NCI-H1694 (cell line): ENCODE measurements at regions not wholly inside any gene's neighbourhood (a gene's known extent, or its start where the extent isn't known, plus 50 kb on each side); places are given as distances from the start of the nearest gene placed in this dataset.

ENCODE experiments used
- DNase-seq: peaks from one replicate; lab custom pipeline; 2025; lab: John Stamatoyannopoulos, UW

DNA sequence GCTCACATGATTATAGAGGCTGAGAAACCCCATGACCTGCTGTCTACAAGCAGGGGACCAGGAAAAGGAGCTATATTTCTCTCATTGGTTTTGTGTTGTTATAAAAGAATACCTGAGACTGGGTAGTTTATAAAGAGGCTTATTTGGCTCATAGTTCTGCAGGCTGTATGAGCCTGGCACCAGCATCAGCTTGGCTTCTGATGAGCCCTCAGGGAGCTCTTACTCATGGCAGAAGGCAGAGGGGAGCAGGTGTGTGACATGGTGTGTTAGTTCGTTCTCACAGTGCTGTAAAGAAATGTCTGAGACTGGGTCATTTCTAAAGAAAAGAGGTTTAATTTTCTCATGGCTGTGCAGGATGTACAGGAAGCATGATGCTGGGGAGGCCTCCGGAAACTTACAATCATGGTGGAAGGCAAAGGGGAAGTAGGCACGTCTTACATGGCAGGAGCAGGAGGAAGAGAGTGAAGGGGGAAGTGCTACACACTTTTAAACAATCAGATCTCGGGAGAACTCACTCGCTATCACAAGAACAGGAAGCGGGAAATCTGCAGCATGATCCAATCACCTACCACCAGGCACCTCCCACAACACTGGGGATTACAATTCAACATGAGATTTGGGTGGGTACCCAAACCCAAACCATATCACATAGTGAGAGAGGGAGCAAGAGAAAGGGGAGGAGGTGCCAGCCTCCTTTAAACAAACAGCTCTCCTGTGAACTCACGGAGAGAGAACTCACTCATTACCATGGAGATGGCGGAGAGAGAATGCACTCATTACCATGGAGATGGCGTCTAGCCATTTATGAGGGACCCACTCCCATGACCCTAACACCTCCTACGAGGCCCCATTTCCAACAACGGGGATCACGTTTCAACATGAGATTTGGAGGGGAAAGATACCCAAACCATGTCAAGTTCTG, 133.4 kb downstream of the JCAD start:
- DNase-seq: no peak

DNA sequence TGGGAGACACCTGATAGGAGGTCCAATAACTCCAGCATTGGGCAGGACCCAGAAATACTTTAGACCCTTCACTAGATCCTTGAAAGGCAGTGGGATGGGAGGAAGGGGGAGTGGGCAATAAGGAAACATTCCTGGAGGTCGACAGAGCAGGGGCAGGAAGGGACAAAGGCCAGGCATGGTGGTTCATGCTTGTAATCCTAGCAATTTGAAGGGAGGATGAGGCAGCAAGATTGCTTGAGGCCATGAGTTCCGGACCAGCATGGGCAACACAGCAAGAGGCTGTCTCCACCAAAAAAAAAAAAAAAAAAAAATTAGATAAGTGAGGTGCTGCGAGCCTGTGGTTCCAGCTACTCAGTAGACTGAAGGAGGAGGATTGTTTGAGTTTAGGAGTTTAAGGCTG, 134.9 kb downstream of the JCAD start:
- DNase-seq: no peak

DNA sequence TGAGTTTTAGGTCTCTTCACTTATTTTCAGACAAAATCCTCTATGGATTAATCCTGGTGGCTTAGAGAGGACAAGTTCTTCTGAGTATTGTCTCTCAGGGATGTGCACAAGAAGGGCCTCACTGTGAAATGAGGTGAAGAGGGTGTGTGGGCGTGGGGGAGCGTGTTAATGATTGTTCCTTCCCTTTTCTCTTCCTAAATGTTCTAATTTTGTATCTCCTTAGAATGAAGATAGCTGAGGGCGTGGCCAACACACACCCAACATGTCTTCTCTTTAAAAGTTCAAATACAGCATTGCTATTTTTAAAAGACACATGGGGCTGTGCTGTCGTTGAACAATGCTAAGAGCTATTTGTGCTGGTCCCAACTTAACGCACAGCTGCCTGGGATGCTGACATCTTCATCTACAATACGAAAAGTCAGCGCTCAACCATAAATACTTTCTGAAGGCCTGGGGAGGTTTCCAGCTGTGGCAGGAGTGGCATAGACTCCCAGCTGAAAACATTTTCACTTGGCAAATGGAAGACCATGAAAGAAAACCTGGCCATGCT, 135.9 kb downstream of the JCAD start:
- no peak for DNase-seq

DNA sequence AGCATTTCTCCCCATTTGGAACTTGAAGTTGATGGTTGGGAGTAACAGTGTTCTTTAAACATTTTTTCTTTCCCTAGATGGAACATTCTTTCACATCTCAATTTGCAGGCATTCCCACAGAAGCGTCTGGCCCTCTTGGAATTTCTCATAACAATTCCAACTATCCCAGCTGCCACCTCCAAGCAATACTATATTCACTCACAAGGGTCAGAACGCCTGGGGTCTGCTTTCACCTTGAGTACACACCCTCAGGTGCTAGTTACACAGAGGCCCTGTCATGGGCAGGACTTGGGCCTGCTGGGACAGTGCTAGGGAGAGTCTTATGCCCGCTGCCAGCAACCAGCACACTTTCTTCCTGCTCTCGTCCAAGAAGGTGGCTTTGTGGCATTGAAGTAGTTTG, 136.5 kb downstream of the JCAD start:
- no peak for DNase-seq

DNA sequence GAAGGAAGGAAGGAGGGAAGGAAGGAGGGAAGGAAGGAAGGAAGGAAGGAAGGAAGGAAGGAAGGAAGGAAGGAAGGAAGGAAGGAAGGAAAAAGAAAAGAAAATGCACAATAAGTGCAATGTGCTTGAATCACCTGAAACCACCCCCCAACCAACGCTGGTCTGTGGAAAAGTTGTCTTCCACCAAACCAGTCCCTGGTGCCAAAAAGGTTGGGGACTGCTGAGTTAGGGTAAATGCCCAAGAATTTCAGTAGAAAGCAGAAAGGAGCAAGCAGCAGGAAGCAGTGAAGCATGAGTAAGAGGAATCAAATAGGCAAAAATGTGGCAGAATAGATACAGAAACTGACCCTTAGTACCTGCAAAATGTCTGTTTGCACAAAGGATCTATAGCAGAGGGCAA, 137.2 kb downstream of the JCAD start:
- DNase-seq: no peak

DNA sequence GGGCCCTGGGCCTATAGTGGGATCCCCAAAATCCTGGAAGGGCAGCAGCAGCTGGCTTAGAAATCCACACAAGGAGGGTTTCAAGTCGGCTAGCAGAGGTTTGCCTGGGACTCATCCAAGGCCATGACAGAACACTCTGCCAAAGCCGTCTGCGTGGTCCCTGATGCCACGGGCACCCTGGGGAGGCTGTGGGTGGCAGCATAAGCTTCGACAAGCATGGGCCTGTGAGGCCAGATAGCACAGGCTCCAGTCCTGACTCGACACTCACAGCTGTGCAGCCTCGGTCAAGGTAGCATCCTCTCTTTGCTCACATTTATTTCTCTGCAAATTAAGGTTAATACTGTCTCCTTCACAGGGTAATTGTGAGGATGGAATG, 138.3 kb downstream of the JCAD start:
- DNase-seq: peak; percentile 75

DNA sequence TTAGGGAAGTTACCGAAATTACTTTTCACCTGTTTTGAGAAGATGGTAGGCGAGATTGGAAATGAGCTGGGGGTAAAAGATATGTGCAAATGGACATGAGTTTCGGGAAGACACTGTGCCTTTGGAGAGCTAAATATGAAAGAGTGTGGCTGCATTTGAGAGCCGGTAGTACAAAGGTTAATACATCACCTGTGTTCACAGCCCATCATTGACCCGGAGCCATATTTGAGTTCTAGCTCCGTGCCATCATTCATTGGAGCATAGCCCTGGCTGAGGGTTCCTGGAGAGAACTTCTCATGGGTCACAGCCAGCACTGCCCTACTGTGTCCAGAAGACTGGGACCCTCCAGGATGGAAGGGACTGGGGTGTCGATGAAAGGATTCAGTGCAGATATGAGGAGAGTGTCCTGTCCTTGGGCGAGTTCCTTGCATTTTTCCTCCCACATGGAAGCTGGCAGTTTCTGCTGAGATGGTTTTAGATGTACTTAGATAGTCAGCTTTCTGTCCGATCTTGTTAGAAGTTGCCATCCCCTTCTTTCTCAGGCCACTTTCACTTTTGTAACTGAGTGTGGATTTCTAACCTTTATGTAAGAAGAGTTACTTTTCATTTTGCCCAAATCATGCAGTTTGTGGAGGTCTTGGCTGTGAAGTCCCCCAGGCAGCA, 138.8 kb downstream of the JCAD start:
- DNase-seq: no peak

DNA sequence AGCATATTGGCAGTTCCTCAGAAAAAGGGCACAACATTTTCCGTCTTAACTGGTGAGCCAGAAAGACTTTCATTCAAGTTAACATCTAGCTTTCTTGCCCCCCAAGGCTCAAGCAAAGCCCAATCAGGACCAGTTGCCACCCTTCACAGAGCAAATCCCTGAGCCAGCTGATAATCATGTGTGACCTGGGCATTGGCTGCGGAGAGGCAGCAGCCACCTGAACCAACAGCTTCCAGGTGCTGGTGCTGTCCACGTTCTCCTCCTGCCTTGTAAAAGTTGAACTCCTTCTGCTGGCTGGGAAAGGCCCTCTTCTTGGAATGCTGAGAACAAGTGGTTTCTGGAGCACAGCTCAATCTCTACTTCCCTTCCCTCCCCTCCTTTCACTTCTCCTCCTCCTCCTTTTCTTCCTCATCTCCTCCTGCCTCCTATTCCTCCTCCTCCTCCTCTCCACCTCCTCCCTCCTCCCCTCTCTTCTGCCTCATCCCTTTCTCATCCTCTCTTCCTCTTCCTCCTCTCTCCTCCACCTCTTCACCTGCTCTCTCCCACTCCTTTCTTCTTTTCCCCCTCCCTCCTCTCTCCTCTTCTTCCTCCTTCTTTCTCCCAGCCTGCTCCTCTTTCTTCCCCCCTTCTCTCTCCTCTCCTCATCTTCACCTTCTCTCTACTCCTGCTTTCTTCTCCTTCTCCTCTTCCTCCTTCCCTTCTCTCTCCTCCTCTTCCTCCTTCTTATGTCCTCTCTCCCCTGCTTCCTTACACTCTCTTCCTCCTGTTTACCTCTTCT, 140.6 kb downstream of the JCAD start:
- no peak for DNase-seq

DNA sequence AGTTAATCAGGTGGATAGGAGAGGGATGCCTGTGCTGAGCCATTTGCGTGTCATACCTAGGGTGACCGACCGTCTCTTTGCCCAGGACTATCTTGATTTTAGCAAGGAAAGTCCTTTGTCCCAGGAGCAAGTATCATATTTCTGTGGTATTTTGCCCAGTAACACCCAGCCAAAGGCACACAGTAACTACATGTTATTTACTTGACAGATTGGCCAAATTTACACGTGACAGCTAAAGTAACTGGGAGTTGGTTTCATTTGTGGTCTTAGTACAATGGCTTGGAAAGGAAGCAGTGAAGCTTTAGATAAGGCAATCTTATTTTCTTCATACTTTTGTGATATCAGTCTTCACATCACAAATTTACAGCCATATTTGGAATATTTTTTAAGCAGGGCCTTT, 142.1 kb downstream of the JCAD start:
- no peak for DNase-seq

DNA sequence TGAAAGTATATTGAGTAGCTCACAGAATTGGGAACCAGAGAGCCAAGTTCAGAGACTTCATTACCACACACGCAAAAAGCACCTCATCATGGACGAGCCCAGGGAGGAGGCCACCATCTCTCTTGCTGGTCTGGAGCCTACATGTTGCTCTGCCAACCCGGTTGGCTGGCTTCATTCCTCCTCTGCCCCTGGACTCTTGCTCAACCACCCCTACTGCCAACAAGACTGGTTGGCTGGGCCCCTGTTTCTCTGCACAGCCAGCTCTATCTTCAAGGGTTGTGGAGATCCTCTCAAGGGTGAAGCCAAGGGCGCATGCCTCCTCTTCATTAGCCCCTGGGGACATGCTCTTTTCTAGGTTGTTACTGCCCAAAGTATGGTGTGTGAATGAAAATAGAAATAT, 142.7 kb downstream of the JCAD start:
- no peak for DNase-seq

DNA sequence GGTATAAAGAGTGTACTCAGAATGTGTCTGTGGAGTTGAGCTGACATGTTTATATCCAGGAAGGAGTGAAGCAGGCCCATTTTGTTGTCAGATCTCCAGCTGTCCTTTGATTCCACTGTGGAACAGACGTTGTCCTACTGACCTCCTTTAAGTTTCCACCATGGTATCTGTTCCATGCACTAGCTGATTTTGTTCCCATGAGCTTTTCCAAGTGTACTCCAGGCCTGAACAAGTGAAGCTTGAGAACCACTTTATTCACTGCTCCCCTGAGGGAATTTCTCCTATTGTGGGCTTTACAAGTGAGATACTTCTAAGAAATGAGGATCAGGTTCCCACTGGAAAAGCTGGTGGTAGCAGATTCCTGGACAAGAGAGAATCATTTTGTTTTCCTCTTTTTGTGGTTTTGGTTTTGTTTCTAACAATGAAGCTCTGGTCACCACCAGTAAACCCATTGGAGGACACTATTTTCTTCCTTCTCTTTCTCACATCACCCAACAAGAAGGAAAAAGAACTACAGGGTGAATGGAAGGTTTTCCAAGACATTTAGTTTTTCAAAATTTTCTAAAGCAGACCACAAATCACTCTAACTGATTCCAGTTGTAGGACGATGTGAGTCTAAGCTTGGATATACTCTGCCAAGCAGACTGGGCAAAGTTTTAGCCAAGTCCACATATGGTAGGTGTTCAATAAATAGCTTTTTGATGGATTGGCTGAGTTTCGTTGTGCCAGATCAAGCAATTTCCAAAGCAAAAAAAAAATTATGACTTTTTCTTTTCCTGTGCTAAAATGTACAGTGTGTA, 144.2 kb downstream of the JCAD start:
- no peak for DNase-seq

DNA sequence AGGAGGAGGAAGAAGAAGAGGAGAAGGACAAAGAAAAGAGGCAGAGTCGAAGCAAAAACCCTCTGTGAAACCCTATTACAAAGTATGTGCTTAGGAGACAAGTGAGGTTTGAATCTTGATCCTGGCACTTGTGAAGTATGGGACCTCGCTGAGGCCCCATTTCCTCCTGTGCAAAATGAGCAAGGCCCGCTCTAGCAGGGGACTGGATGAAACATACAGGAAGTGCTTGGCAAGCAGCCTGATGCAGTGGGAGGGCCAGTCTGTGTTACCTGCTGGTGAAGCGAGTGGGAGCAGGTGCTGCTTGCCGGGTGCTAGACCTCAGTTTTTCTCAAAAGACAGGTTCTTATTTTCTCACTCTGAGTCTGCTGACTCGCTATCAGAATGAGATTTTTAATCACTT, 150.4 kb downstream of the JCAD start:
- DNase-seq: no peak

DNA sequence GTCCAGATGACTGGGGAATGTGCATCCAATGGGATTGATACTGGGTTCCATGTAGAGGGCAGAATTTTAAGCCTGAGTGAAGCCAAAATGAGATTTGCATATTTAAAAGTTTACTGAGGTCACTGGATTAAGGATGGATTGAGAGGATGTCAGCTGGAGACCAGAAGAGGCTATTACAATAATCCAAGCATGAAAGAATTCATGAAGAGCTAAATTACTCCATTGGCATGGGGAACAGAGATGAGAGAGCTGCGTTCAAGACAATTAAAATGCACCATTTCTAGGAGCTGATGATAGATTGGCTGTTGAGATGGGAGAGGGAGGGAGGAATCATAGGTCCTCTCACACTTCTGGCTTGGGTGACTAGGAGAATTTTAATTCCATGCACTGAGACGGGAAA, 158.5 kb downstream of the JCAD start:
- no peak for DNase-seq

DNA sequence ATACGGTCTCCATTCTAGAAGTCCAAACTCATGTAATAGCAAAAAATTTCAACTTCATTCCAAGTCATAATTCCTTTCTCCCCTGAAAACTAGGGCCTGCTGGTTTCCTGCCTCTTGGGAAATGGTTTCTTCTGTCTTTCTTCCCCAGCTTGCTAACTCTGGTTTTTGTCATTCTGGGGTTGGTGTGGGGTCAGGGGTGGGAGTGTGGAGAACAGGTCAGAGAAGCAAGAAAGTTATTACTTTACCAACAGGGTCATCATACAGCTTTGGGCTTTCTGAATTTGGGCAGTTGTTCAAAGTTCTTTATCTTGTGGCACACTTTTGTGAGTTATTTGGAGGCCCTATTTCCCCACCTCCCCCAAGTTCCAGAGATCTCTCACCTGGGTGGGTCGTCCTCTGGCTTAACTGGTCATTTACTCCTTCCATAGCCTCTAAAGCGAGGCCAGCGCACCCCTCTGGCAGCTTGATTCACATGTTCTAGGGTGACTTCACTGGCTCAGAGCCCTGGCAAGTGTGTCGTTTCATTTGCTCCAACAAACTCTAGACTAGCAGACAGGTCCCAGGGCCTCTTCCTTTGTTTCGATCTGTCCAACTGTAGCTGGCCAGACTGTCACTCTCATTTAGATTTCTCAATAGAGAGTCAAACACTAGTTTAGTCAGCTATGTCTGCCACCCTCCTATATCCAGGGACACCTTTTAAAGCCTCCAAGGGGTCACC, 161.2 kb downstream of the JCAD start:
- DNase-seq: no peak

DNA sequence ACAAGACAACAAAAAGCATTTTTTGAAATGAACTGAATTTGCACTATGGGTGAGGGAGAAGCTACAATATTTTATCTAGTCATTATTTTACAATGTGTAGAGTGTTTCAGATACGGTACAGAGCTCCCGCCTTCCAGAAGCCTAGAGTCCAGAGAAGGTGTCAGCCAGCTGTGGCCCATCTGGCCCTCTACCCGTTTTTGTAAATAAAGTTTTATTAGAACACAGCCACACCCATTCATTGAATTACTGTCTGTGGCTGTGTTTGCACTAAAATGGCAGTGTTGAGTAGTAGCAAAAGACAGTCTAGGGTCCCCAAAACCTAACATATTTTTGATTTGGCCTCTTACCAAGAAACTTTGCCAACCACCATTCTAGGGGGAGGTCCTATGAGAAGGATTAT, 162.0 kb downstream of the JCAD start:
- no peak for DNase-seq

DNA sequence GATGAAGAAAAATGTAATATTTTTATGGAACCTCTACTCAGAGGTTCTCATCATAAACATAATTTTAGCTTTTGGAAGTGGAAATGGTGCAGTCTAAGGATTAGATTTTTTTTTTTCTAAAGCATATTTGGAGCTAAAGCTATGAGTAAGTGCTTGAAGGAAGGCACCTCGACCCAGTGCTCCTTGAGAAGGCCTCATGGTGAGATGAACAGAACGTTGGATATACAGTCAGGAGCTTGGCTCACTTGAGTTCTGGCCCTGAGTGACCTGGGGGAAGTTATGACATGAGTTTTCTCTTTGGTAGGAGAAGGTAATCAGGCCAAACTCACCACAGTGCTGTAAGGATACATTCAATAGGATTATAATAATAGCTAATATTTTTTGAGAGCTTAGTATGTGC, 163.3 kb downstream of the JCAD start:
- no peak for DNase-seq

DNA sequence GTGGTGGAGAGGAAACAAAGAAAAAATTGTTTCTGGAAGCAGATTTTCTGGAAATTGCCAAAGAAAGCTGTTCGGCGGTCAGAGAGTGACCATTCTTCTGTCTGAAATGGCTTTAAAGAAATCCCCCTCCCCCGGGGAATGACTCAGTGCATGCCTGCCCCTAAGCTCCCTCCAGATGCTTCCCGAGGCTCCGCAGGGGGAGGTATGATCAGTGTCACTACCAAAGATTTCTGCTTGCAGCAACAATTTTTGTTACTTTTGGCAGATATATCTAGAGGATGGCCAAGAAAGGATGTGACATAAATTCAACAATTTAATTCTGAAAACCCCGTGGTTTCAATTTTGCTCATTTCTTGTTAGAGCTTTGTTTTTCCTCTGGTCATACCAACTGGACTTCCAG, 163.9 kb downstream of the JCAD start:
- no peak for DNase-seq

DNA sequence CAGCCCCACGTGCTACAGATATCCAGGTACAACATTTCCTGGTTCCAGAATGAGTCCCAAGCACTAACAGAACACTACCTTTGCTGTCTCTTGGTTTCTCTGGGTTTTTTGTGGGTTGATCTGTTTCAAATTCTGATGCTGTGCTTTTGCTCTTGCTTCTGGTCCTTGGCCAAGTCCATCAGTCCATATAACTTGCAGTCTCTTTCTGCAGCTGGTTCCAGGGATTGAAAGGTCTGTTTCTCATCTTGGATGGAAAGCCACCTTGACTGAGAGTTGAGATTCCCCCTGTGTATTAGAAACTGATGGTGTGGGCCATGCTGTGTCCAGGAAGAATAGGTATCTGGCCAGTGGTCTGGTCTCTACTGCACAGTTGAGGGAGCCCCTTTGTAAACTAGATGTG, 171.1 kb downstream of the JCAD start:
- DNase-seq: no peak

DNA sequence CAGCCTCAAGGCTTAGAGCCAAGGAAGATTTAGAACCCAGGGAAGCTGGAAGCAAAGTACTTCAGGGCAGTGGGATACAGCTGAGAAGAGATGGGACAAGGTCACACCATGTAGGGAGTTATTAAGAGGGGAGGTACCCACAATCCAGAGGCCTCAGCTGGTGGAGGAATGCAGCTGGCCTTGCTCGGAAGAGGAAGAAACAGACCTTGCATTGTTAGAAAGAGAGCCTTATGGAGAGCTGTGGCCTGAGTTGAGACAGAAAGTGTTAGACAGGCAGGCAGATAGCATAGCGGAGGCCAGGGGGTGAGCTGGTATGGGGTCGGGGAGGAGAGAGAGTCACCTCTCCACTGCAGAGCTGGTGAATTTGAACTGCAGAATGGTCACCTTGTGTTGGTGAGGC, 173.1 kb downstream of the JCAD start:
- no peak for DNase-seq

DNA sequence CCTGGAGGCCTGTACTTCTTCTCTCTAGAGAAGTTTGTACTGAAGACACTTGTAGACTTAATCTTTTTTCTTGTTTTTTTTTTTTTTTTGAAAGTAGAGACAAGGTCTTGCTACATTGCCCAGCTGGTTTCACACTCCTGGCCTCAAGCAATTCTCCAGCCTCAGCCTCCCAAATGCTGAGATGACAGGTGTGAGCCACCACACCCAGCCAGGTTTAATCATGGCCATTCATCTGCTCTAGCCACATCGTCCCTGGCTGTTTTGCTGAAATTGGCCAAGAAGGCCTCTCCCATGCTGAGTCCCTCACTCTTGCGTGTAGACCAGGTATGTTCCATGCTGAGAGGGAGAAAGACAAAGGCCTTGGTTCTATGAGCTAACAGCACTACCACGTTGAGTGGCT, 176.2 kb downstream of the JCAD start:
- DNase-seq: no peak

DNA sequence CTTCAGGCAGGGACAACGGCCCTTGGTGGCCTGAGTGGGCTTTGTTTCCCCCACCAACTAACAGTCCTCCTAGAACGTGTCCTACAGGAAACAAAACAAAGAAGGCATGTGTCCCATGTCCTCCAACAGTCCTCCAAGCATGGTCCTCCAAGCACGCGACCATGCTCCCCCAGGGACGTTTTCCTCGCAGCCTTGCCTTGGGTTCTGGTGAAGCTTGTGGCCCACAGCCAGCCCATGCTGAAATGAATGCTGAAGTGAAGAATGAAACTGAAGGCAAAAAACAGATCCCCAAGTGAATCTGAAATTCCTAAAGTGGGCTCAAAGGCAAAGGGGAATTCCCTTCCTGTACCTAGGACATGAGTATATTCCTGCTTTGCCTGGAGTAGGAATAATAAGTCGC, 176.6 kb downstream of the JCAD start:
- no peak for DNase-seq
